IPS DF 4.7 (cell line): ENCODE measurements at regions not wholly inside any gene's neighbourhood (a gene's known extent, or its start where the extent isn't known, plus 50 kb on each side); places are given as distances from the start of the nearest gene placed in this dataset.
"Not testable (repeated sequence)": the region's sequence is repeated elsewhere in the genome, so short reads cannot be mapped to it uniquely, and the experiment has no call there.

Experiments
- DNase-seq: peaks from one replicate; pipeline ENCODE4 v3.0.0-alpha.2; 2013; ENCODE audit warnings: low spot score; ENCODE audit errors: extremely low read depth

DNA sequence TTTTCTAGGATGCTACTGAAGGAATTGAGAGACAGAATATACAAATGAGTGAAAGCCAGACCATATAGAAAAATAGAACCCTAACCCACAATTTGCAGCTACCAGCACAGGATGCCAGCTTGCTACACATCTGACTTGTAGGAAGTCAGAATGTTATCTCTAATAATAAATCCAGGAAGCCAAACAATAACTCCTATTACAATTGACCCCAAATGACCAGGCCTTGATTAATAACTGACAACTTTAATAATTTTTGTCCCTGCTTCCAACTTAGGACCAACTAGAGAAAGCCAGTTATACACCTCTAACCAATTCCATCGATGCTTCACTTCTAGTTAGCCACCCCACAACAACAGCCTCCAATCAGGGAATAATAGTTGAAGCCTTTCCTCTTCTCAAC lies 193.4 kb downstream of the CASP12 start:
- no peak for DNase-seq

- DNase-seq: no peak
Measured at GRCh38 chr11:104704146-104704830, 194.0 kb downstream of the CASP12 start.

DNA sequence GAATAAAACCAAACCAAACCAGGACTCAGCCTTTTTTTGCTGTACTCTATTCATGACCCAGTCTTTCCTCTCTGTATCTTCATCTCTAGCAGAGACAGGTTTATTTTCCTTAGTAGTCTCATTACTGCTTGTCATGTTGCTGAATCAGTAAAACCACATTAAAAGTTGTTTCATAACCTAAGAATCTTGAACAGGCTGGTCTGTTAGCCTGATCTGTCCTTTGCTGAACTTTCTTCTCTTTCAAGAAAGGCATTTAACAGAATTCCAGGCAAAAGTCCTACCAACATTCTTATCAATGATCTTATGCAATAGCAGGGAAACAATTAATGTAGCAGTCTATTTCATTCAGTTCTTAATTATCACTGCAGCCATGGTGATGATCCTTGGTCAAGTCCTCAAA lies 197.7 kb downstream of the CASP12 start:
- DNase-seq: no peak

GRCh38 chr11:104699981-104700380 lies 198.3 kb downstream of the CASP12 start:
- no peak for DNase-seq

GRCh38 chr11:104695065-104695463 lies 203.2 kb downstream of the CASP12 start:
- DNase-seq: no peak

DNA sequence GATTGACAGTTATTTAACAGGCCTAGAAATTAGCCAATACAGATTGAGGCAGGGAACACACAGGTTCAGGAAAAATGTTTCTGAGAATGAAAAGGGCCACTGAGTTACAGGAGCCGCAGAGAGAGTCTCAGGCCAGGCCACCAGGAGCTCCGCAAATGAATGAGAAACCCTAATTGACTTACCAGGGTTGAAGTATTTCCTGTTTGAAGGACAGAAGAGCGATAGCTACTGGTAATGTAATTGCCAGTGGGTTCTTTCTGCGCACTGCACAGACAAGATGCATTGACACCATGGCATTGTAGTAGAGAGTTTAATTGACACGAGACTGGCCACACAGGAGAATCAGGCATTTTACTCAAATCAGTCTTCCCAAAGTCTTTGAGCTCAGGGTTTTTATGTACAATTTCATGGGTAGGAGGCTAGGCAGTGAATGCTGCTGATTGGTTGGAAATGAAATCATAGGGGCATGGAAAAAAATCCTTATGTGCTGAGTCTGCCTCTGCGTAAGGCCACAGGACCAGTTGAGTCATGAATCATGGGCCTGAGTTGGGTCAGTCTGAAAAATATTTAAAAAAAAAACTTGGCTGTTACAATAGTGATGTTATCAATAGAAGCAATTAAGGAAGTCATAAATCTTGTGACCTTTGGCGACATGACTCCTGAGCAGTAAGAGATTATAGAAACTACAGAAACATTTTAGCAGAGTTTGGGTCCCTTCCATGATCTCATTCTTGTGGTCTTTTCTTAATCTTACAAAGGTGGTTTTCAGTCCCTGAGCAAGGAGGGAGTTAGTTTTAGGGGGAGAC lies 203.8 kb downstream of the CASP12 start:
- no peak for DNase-seq

DNA sequence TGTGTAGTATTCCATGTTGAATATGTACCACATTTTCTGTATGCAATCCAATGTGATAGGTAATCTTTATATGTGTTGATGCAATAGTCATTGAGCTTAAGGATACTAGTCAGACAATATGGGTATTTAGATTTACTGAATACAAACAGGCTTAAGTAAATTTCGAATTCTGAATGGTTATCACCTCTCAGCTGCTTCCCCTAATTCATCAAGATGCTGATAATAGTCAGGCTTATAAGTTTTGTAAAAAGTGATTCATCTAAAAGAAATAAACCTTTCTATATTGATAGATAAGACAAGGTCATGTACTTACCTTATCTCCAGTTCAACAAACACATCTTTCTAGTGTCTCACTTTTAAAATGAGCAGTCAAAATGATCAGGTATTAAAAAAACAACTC lies 205.5 kb downstream of the CASP12 start:
- DNase-seq: no peak

- no peak for DNase-seq
Measured at GRCh38 chr11:104691129-104691528, 207.1 kb downstream of the CASP12 start.

- DNase-seq: no peak
Measured at GRCh38 chr11:104690241-104690640, 208.0 kb downstream of the CASP12 start.

- no peak for DNase-seq
Measured at GRCh38 chr11:104688731-104689130, 209.5 kb downstream of the CASP12 start.

- no peak for DNase-seq
Measured at GRCh38 chr11:104682206-104682605, 216.1 kb downstream of the CASP12 start.

GRCh38 chr11:104679258-104679657 lies 219.0 kb downstream of the CASP12 start:
- no peak for DNase-seq

- DNase-seq: no peak
Measured at GRCh38 chr11:104678408-104678807, 219.9 kb downstream of the CASP12 start.

- DNase-seq: not testable (repeated sequence)
Measured at GRCh38 chr11:104677069-104677468, 221.2 kb downstream of the CASP12 start.

DNA sequence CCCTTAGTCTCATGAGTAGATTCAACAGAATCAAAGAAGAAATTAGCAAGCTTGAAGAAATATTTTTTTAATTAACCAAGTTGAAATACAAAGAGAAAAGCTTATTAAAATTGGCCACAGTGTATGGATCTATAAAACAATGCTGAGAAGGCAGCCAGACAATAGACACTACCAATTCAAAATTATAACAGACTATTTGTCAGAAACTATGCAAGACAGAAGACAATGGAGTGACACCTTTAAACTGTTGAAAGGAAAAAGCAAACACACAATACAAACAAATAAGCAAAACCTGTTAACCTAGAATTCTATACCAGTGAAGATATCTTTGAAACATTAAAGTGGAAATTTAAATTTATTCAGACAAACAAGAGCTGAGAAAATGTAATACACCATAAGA lies 225.4 kb downstream of the CASP12 start:
- no peak for DNase-seq

DNA sequence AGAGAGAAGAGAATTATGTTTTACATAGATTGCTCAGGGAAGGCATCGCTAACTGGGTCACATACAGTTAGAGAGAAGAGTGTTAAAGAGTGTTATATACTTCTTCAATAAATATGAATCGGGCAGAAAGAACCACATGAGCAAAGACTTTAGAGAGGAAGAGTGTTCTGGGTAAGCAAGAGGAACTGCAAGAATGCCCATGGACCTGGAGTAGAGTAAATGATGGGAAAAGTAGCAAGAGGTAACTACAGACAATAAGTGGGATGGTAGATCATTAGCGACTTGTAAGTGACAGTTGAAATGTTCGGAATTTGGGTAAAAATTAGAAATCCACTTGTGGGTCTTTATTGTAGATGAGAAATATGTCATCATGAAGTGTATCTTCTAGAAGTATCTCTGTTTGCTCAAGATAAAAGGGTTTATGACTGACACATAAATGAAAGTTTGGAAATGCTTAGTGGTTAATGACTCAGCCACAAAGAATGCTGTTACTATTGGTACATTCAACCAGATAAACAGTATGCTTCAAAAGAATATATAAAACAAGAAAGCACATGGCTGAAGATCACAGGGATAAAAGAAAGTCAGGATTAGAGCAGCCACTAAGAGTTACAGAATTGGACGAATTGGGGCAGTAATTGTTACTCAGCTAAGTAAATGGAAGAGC lies 229.3 kb downstream of the CASP12 start:
- DNase-seq: no peak

GRCh38 chr11:104666624-104667023 lies 231.6 kb downstream of the CASP12 start:
- DNase-seq: no peak

GRCh38 chr11:104665641-104666040 lies 232.6 kb downstream of the CASP12 start:
- no peak for DNase-seq

GRCh38 chr11:104663190-104664140 lies 234.8 kb downstream of the CASP12 start:
- DNase-seq: no peak

DNA sequence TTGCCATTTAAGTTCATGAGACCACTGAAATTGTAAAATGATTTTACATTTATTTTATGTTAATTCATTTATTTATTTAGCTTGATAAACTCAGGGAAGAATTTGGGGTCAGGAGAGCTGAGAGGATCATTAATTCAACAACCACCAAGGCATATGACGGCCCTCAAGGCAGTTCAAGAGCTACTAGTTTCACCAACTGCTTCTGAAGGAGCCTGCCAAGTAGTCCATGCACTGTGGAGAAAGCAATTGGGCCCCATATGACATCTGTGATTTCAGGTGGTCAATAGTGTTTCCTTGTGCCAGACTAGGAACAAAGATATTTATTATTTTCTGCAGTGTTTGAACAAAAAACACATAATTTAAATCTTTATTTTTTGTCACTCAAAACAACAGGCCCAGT lies 236.4 kb downstream of the CASP12 start:
- no peak for DNase-seq

GRCh38 chr11:104661471-104661870 lies 236.8 kb downstream of the CASP12 start:
- no peak for DNase-seq
